Kidney epithelial cell (primary cell): ENCODE measurements at regions not wholly inside any gene's neighbourhood (a gene's known extent, or its start where the extent isn't known, plus 50 kb on each side); places are given as distances from the start of the nearest gene placed in this dataset.

Source experiments
- DNase-seq: peaks from one replicate; pipeline ENCODE4 v3.0.0-alpha.2; 2010; ENCODE audit warnings: low read depth
- H3K27me3 ChIP-seq: 2 replicates; pipeline ENCODE4 v1.6.0; 2011; ENCODE audit warnings: low read length; ENCODE audit not compliant: control insufficient read depth, insufficient read depth
- H3K36me3 ChIP-seq: 2 replicates; pipeline ENCODE4 v1.5.1; 2011; ENCODE audit warnings: low read length; ENCODE audit not compliant: control insufficient read depth, insufficient read depth
- H3K4me3 ChIP-seq: 2 replicates; pipeline ENCODE4 v1.5.1; 2011; ENCODE audit warnings: low read depth, mild to moderate bottlenecking, control low read depth, low read length
- CTCF ChIP-seq: IDR thresholded peaks from 2 replicates; pipeline ENCODE4 v1.5.1; 2011; ENCODE audit warnings: mild to moderate bottlenecking, moderate library complexity, low read length, control low read depth, inconsistent platforms; ENCODE audit not compliant: insufficient read depth, poor library complexity, severe bottlenecking

DNA sequence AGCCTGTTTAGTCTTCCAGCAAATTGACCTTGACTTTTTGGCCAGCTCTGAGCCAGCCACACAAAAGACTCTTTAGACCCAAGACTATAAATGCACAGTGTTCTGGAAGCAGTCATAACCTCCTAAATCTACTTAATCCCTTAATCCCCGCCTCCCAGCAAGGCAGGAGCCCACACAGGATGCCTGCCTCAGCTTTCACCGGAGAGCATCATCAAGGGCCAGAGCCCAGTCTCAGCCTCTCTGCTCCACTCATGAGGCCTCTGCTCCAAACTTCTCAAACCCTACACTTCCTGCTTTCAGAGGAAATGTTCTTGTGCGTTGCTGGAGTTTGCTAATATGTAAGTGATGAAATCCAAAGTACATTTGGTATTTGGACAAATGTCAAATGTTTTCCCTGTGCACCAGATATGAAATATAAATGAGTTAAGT lies 57.9 kb upstream of the FSHB start:
- Histone ChIP-seq H3K27me3 (no peaks in the 10 kb centered on the region), H3K4me3 (no peak overlapping the region), H3K36me3 (no peaks in the 10 kb centered on the region)
- DNase-seq = no peak
- TF ChIP-seq CTCF = no peak

DNA sequence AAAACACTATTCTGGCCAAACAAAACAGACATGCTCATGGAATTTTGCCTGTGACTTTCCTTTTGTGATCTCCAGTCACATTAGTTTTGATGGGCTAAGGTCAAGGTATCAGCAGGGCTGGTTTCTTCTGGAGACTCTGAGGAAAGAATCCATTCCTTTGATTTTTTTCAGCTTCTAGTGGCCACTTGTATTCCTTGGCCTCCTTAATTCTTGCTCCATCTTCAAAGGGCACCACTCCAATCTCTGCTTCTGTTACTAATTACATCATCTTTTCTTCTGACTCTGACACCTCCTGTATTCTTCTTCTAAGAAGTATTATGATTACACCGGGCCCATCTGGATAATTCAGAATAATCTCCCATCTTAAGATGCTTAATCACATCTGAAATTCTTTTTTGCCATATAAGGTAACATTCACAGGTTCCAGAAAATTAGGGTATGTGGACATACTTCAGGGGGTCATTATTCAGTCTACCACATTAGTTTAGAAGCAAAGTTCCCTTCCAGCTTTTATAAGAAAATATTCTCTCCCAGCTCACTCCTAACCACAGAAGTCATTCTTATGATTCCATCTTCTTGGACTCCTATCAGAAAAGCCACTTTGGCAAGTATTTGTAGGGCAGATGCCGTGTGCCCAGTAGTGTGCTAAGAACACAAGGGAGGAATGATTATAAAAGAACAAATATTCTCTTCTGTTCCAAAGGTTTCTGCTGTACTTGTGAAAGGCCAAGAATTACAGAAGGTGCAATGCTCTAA lies 56.4 kb upstream of the FSHB start:
- no peak for DNase-seq
- no peak for TF ChIP-seq CTCF
- no peak overlapping the region for H3K4me3 ChIP-seq

More for the DNA sequence above, 56.4 kb upstream of the FSHB start:
- H3K27me3 ChIP-seq = no peaks in the 10 kb centered on the region
- no peaks in the 10 kb centered on the region for H3K36me3 ChIP-seq
